ENCODE measurements at regions not wholly inside any gene's neighbourhood (a gene's known extent, or its start where the extent isn't known, plus 50 kb on each side); places are given as distances from the start of the nearest gene placed in this dataset.

- no peak overlapping the region for H2BK15ac ChIP-seq (ENCODE audit: low read depth, low read length)
- Mint-ChIP-seq H3K9me3 (no peaks in the 10 kb centered on the region), H3K4me3 (no peak overlapping the region), H3K4me1 (peaks cover 9 to 21% of the 10 kb centered on the region in 2 experiments), H3K36me3 (ENCODE audit: insufficient read depth in 1 of 3, low read depth in 3 of 3) (no peaks in the 10 kb centered on the region), H3K27me3 (ENCODE audit: low read depth) (peaks cover 77% of the 10 kb centered on the region), H3K27ac (no peak overlapping the region)
- no peak overlapping the region for H3K27ac ChIP-seq (ENCODE audit: insufficient read length, low read depth, low read length)
- H3K23ac ChIP-seq (ENCODE audit: insufficient read length, low read depth, low read length) = no peak overlapping the region
- H4K20me1 ChIP-seq (ENCODE audit: control insufficient read depth, insufficient read depth, insufficient read length) = no peaks in the 10 kb centered on the region
- no peak for DNase-seq
- no peak overlapping the region for H3K18ac ChIP-seq (ENCODE audit: insufficient read length, low read depth, low read length)
- no peak overlapping the region for H4K91ac ChIP-seq (ENCODE audit: insufficient read length, low read depth, low read length)
- no peak overlapping the region for H2BK20ac ChIP-seq (ENCODE audit: low read depth, low read length, poor library complexity, severe bottlenecking)
- no peak overlapping the region; the same call in 1 of the 2 replicates for H3K14ac ChIP-seq (ENCODE audit: insufficient read depth, low read length)
- H2BK5ac ChIP-seq (ENCODE audit: insufficient read length, low read length) = no peak overlapping the region
- no peaks in the 10 kb centered on the region; the same call in 1 of the 2 replicates for H3K4me1 ChIP-seq (ENCODE audit: insufficient read depth, low read length)
- H3K4me2 ChIP-seq (ENCODE audit: insufficient read depth, insufficient read length, low read length) = no peak overlapping the region
- no peak overlapping the region for H4K5ac ChIP-seq (ENCODE audit: insufficient read length, low read depth, low read length)
- no peaks in the 10 kb centered on the region for H3K79me1 ChIP-seq (ENCODE audit: insufficient read depth, low read depth, low read length, poor library complexity, severe bottlenecking)
- TF ChIP-seq CTCF (conservative IDR thresholded peaks at IDR 0.05) = no peak
- no peak overlapping the region for H2BK120ac ChIP-seq (ENCODE audit: low read depth, low read length, poor library complexity, severe bottlenecking)
- H2BK12ac ChIP-seq (ENCODE audit: insufficient read length, low read depth, low read length) = no peak overlapping the region
- no peak overlapping the region for H2AFZ ChIP-seq (ENCODE audit: low read length)
- WGBS (ENCODE audit: extremely low coverage, insufficient read length, low lambda C conversion rate) = no CpG with 5 or more reads among the region's 4 CpGs
- H3K79me2 ChIP-seq (ENCODE audit: insufficient read depth, low read length) = no peaks in the 10 kb centered on the region
- H4K8ac ChIP-seq (replicated peaks; ENCODE audit: insufficient read length, low read depth, low read length) = no peak overlapping the region
- no peak overlapping the region for H3K9ac ChIP-seq (ENCODE audit: extremely low read depth, insufficient read length, low read length)
- H3K9me3 ChIP-seq (ENCODE audit: control insufficient read depth, low read depth, low read length) = no peaks in the 10 kb centered on the region
- no peak overlapping the region for H3K56ac ChIP-seq (ENCODE audit: insufficient read length, low read depth, low read length)
- no peaks in the 10 kb centered on the region; the same call in none of the 2 replicates for H3K27me3 ChIP-seq (ENCODE audit: insufficient read depth, low read length)
- H3K23me2 ChIP-seq (ENCODE audit: insufficient read length, low read depth, low read length, poor library complexity, severe bottlenecking) = peaks cover 3% of the 10 kb centered on the region
- no peak overlapping the region for H3T11ph ChIP-seq (ENCODE audit: low read length)
- H3K4ac ChIP-seq (ENCODE audit: low read depth, low read length) = no peak overlapping the region
- H2AK5ac ChIP-seq (ENCODE audit: insufficient read length, low read length) = no peak overlapping the region
Measured at GRCh38 chr9:38138276-38138675, 69.2 kb upstream of the SHB start.

Data from H9 (cell line).